ENCODE measurements at regions not wholly inside any gene's neighbourhood (a gene's known extent, or its start where the extent isn't known, plus 50 kb on each side); places are given as distances from the start of the nearest gene placed in this dataset.

GRCh38 chr17:79668344-79669250, 57.7 kb upstream of the RBFOX3 start:
- TF ChIP-seq ZNF274 (IDR thresholded peaks at IDR 0.05; ENCODE audit: low read length) (no peak), ZNF274 (tag by site-specific recombination; IDR thresholded peaks at IDR 0.05; ENCODE audit: borderline replicate concordance) (no peak), CTCF (tag by site-specific recombination; IDR thresholded peaks at IDR 0.05) (no peak)

Data from HEK293 (cell line).